Osteoblast (primary cell): ENCODE measurements at regions not wholly inside any gene's neighbourhood (a gene's known extent, or its start where the extent isn't known, plus 50 kb on each side); places are given as distances from the start of the nearest gene placed in this dataset.

Experiments used
- DNase-seq: peaks from one replicate; pipeline ENCODE4 v3.0.0; 2011; ENCODE audit warnings: low spot score, mixed read lengths; ENCODE audit not compliant: insufficient read length; ENCODE audit errors: missing footprints
- H2AFZ ChIP-seq: 2 replicates; pipeline ENCODE4 v1.6.0; 2011; ENCODE audit warnings: mild to moderate bottlenecking, low read length
- H3K27ac ChIP-seq: 2 replicates; pipeline ENCODE4 v1.5.1; 2011; ENCODE audit warnings: mild to moderate bottlenecking, low read depth, low read length, moderate library complexity
- H3K27me3 ChIP-seq: 2 replicates; pipeline ENCODE4 v1.6.0; 2012; ENCODE audit warnings: mild to moderate bottlenecking, control low read depth, inconsistent platforms, low read length, moderate library complexity; ENCODE audit not compliant: insufficient read depth
- H3K36me3 ChIP-seq: 2 replicates; pipeline ENCODE4 v1.5.1; 2011; ENCODE audit warnings: mild to moderate bottlenecking, low read length, control low read depth, moderate library complexity; ENCODE audit not compliant: insufficient read depth
- H3K4me1 ChIP-seq: 2 replicates; pipeline ENCODE4 v1.5.1; 2011; ENCODE audit warnings: mild to moderate bottlenecking, low read length, control low read depth, moderate library complexity; ENCODE audit not compliant: insufficient read depth
- H3K4me2 ChIP-seq: 2 replicates; pipeline ENCODE4 v1.6.0; 2011; ENCODE audit warnings: mild to moderate bottlenecking, low read length; ENCODE audit not compliant: insufficient read depth
- H3K4me3 ChIP-seq: fragments of 200-600 bp; sonication (generic); 3 replicates; pipeline ENCODE4 v1.5.1; 2012; ENCODE audit warnings: mild to moderate bottlenecking, low read length, inconsistent platforms; ENCODE audit not compliant: insufficient read depth
- H3K79me2 ChIP-seq: 2 replicates; pipeline ENCODE4 v1.6.0; 2012; ENCODE audit warnings: mild to moderate bottlenecking, low read length, control low read depth, inconsistent platforms; ENCODE audit not compliant: insufficient read depth
- H3K9me3 ChIP-seq: 2 replicates; pipeline ENCODE4 v1.5.1; 2011; ENCODE audit warnings: low read depth, low read length, control low read depth
- H4K20me1 ChIP-seq: 2 replicates; pipeline ENCODE4 v1.6.0; 2012; ENCODE audit warnings: mild to moderate bottlenecking, low read length, control low read depth; ENCODE audit not compliant: insufficient read depth
- CTCF ChIP-seq: IDR thresholded peaks from 2 replicates; pipeline ENCODE4 v1.5.1; 2011; ENCODE audit warnings: mild to moderate bottlenecking, low read depth, low read length, moderate library complexity; ENCODE audit errors: extremely low read depth

GRCh38 chr5:8829323-8830029 lies 716.4 kb downstream of the SEMA5A start:
- H3K4me2 ChIP-seq = peak overlapping the region; percentile 57
- no peak overlapping the region for H3K4me3 ChIP-seq
- H4K20me1 ChIP-seq = no peaks in the 10 kb centered on the region
- no peak for TF ChIP-seq CTCF
- H3K9me3 ChIP-seq = no peaks in the 10 kb centered on the region
- peak overlapping the region; percentile 83 for H3K27ac ChIP-seq
- no peak overlapping the region for H2AFZ ChIP-seq
- no peaks in the 10 kb centered on the region for H3K36me3 ChIP-seq
- H3K27me3 ChIP-seq = no peaks in the 10 kb centered on the region
- H3K4me1 ChIP-seq = peaks cover 55% of the 10 kb centered on the region
- peak; percentile 95 for DNase-seq
- H3K79me2 ChIP-seq = no peaks in the 10 kb centered on the region

GRCh38 chr5:8831251-8831650 lies 714.6 kb downstream of the SEMA5A start:
- Histone ChIP-seq H3K27me3 (no peaks in the 10 kb centered on the region), H4K20me1 (no peaks in the 10 kb centered on the region), H3K27ac (no peak overlapping the region), H3K36me3 (no peaks in the 10 kb centered on the region), H3K79me2 (no peaks in the 10 kb centered on the region), H3K4me2 (no peak overlapping the region), H3K4me3 (no peak overlapping the region), H3K4me1 (peaks cover 45% of the 10 kb centered on the region), H3K9me3 (no peaks in the 10 kb centered on the region), H2AFZ (no peak overlapping the region)
- DNase-seq = no peak
- TF ChIP-seq CTCF = no peak

- no peak for TF ChIP-seq CTCF
- no peak for DNase-seq
These were observed 714.0 kb downstream of the SEMA5A start for GRCh38 chr5:8831854-8832253.

GRCh38 chr5:8839361-8840055 lies 706.4 kb downstream of the SEMA5A start:
- Histone ChIP-seq H2AFZ (peak overlapping the region; percentile 87), H3K4me2 (peak overlapping the region; percentile 65), H3K9me3 (no peaks in the 10 kb centered on the region), H3K27ac (no peak overlapping the region), H3K4me1 (peaks cover 25% of the 10 kb centered on the region), H3K4me3 (peak overlapping the region; percentile 18), H4K20me1 (no peaks in the 10 kb centered on the region), H3K79me2 (no peaks in the 10 kb centered on the region), H3K27me3 (no peaks in the 10 kb centered on the region), H3K36me3 (no peaks in the 10 kb centered on the region)
- no peak for TF ChIP-seq CTCF
- DNase-seq = peak; percentile 68

More at GRCh38 chr5:8831854-8832253, 714.0 kb downstream of the SEMA5A start:
- Histone ChIP-seq H3K4me3 (no peak overlapping the region), H3K4me2 (no peak overlapping the region), H3K27ac (no peak overlapping the region), H3K27me3 (no peaks in the 10 kb centered on the region), H4K20me1 (no peaks in the 10 kb centered on the region), H3K4me1 (peaks cover 41% of the 10 kb centered on the region), H3K36me3 (no peaks in the 10 kb centered on the region), H3K9me3 (no peaks in the 10 kb centered on the region), H2AFZ (no peak overlapping the region), H3K79me2 (no peaks in the 10 kb centered on the region)
